HG02678 (cell line): ENCODE measurements at regions not wholly inside any gene's neighbourhood (a gene's known extent, or its start where the extent isn't known, plus 50 kb on each side); places are given as distances from the start of the nearest gene placed in this dataset.

Source experiments
- ATAC-seq: cut with Tn5 transposase; IDR thresholded peaks from one replicate; pipeline ENCODE4 v1.9.1; 2021; ENCODE audit warnings: mild to moderate bottlenecking, moderate library complexity; ENCODE audit not compliant: unreplicated experiment

DNA sequence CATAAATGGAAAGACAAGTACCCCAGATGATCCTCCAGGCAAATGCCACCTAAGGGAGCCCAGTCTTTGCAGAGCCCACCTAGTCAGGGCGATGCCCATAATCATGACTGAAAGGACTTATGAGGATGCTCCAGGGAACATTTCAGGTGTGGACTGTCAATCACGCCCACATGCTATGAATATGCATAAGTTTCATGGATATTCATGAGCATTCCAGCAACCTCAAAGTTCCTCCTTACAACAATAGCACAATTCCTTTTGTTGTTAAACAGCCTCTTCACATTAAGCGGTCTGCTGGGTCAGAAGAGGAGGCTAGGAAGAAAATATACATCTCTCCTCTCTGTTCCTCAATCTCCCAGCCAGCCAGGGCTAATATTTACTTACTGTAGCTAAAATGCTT, 161.6 kb downstream of the C5orf15 start:
- no peak for ATAC-seq

DNA sequence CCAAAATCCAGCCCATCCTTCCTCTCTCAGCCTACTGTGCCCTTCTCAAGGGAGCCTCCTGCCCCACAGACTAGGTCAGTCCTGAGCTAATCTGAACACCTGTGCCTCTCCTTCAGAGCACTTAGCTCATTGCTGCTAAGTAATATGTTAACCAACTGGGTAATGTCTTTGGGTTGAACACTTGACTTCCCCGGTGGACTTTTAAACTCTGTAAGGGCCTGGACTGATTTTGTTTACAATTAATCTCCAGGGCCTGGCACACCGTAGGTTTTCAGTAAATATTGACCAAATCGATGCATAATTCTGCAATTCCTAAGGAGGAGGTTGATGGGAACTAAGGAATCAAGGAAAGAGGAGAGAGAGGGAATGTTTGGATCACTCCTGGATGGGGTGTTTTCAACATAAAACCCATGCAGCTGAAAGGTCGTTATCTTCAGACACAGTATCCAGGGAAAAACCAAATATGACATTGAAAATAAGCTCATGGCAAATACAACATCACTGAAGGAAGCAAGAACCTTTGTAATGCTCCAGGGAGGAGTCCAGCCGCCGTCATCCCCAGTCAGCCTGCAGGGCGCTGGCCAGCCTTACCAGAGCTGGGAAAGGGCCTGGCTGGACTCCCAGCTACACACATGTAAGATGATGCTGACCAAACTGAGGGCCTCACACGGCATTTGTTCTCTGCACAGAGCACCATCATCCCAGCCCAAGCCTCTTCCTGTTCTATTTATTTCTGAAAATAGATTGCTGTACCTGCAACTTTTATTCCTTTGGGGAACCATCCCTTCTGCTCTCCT, 166.3 kb downstream of the C5orf15 start:
- no peak for ATAC-seq

DNA sequence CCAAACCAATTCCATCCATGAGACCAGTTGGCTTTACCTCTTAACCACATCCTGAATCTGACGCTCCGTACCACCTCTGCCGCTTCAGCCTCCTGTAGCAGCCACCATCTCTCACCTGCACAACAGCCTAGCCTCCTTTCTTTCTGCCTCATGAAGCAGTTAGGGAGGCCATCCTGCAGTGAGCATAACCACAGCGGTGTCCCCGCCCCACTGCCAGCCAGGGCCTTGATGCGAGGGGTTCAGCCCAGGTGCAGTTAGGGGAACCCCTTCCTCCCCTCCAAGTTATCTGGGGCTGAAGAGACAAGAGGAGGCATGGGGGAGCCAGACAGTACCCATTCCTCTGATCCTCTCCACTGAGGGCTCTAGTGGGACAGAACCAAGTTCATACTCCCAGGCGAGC, 167.0 kb downstream of the C5orf15 start:
- ATAC-seq, result no peak

DNA sequence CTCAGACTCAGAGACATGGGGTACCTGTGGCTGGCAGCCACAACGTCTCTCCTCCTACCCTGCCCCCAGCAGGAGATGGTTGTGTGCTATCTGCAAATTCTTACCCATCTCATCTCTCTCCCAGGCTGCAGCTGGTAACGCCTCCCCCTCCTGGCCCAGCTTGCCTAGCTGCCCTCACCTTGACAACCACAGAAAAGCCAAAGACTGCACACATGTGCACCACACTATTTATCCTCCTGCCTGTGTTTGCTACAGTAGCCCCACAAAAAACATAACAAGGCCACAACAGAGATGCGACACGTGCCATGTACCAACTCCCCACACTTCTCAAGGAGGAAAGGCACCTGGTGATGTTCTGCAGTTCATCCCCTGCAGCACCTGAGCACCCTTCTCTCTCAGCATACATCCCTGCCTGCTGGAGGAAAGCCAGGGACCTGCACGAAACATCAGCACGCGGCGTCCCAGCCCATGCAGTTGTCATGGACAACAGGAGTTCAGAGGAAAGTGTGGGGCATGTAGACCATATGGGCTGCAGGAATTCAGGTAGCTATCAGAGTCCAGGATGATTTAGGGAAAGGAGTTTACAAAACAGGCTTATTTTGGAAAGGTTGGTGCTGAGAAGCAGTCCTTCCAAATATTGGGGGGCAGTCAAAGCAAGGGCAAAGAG, 168.7 kb downstream of the C5orf15 start:
- no peak for ATAC-seq

DNA sequence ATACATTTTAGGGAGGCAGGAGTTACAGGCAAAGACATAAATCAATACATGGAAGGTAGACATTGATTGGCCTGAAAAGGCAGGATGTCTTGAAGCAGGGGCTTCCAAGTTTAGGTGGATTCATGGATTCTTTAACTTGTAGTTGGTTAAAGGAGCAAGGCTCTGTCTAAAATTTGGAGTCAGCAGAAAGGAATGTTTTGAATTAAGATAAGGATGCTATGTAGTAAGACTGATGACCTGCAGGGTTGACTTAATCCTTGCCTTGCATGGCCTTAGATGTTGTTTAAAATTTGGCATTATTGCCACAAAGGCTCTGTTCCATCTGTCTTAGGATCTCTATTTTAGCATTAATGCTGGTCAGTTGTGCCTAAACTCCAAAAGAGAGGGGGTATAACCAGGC, 171.3 kb downstream of the C5orf15 start:
- no peak for ATAC-seq

DNA sequence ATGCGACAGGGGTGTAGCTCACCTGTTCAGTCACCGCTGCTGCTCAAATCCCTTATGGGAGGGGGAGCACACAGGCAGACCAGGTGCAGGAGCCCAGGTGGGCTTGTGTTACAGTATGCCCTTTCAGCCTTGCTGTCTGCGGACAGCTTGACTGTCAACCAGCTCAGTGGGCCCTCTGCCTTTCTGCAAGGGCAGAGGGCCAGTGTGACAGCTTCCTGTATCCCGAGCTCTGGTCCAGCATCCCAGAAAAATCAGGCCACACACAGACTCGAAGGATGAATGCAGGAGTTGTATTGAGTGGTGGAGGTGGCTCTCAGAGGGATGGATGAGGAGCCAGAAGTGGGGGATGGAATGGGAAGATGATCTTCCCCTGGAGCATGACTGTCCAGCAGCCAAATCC, 172.2 kb downstream of the C5orf15 start:
- no peak for ATAC-seq

DNA sequence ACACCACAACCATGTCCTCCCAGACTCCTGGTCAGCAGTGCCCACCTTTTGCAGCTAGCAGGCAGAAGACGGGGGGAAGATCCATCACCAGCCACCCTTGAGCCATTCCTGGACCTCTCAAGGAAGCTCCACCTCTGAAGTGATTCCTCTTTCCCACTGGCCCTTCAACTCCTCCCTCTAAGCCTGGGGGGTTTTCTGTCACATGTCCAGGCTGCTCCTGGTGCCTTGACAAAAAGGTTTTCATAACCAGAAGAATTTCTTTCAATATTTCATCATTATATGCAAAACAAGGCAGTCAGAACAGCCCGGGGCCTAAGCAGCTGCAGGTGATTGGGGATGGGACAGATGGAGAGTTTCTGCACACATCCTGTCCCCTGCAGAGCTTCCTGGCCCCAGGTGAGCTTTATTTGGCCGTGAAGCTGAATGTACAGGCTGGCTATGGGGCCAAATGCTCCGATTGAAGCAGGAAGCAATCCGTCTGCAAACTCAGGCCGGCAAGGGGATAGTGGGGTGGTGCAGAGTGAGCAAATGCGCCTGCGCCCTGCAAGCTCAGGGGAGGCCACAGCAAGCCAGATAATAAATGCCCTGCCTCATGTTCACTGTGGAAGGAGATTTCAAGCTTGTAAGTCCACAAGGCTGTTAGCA, 173.5 kb downstream of the C5orf15 start:
- ATAC-seq, result no peak

DNA sequence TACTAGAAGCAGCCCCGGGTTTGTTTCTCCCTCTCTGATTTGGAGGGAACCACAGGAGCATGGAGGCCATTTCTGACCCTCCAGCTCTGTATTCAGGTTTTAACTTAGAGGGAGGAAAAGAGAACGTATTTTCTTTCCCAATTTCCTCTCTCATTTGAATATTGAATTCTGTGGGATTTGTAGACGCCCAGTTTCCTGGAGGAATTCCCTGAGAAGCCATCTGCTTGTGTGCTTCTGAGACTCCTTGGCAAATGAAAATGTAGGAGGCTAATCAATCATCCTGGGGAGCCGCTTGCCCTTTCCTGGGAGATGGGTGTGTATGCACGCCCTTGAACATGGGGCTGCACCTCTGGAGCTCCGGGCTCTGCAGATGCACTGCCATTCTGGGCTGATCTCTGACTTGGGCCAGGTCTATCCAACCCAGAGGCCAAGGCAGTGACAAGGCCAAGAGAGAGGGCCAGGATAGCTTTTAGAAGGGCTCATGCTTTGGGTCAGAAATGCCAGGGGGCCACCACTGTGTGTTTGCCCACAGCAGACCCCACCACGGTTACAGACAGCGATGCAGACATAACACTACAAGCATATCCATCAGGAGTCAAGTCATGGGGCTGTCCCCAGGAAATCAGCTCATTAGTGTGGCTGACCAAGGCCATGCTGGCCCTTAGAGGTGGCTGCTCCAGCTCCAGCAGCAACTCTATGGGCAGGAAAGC, 174.5 kb downstream of the C5orf15 start:
- no peak for ATAC-seq

DNA sequence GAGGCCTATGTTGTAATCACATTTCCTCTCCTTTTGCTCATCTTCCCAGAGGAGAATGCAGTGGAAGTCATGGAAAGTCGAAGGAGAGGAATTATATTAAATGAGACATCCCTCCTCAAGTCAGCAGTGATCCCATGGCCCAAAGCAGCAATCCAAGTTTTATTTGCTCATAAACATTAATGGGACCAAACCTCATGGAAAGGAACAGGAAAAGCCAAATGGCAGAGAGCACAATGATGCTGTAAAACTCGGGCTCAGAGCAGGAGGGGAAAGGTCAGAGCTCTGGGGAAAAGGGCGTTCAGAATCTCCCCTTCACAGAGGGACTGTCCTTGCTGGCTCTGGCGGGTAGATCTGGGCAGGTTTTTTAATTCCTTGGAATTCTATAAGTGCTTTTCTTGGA, 175.8 kb downstream of the C5orf15 start:
- ATAC-seq, result no peak

DNA sequence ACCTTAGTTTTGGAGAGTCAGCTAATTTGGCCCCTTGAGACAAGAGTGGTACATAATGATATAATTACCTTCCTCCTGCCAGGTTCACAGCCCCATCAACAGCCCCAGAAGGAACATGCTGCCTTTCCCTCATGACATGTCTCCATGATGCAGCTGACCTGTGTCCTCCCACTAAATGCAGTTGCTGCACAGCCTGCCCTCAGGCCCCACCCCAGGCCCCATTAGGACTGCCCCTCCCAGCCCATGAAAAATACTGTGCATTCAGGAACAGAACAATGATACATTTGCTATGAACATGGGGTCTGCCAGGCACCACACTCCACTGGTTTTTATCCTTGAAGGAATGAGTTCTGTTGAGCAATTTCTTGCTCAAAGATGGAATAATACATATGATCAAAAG, 176.4 kb downstream of the C5orf15 start:
- ATAC-seq, result no peak

DNA sequence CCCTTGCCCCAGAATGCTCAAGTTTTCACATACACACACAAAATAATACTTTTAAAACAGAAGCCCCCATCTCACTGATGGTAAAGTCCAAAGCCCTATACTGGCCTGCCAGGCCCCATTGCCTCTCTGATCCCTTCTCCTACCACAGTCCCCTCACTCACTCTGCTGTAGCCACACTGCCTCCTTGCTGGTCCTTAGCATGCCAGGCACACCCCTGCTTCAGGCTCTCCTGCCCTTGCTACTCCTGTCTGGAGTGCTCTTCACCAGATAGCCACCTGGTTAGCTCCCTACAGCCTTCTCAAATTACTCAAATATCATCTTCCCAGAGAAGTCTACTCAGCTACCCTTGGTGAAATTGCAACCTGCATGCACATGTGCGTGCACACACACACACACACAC, 177.5 kb downstream of the C5orf15 start:
- ATAC-seq, result no peak

DNA sequence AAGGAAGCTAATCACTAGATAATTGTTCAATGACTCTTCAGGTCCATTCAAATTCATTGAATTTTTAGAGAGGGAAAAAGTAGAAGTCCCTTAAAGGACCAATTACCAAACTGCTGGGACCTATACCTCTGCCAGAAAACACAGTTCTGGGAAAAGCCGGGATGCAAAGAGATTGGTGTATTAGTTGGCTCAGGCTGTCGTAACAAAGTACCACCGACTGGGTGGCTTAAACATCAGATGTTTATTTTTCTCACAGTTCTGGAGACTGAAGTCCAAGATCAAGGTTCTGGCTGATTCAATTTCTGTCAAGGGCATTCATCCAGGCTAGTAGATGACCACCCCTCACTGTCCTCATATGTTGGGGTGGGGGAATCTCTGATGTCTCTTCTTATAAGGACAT, 177.1 kb upstream of the FSTL4 start:
- no peak for ATAC-seq

DNA sequence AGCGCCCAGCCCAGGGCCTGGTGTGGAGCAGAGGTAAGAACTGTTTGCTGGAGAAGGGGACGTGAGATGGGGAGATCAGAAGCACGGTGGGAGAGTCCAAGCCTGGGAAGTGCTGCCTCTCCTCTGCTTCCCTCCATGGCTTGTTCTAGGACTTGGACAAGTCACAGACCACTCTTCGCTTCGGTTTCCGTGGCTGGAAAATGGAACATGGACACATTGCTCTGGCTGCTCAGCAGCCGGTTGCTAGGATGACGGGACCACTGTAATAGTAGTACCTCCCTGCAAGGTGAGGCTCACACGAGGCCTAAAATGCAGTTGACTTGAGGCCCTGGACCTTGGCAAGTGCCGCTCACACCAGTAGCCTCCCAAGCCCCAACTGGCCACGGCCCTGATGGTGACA, 175.8 kb upstream of the FSTL4 start:
- ATAC-seq, result no peak

DNA sequence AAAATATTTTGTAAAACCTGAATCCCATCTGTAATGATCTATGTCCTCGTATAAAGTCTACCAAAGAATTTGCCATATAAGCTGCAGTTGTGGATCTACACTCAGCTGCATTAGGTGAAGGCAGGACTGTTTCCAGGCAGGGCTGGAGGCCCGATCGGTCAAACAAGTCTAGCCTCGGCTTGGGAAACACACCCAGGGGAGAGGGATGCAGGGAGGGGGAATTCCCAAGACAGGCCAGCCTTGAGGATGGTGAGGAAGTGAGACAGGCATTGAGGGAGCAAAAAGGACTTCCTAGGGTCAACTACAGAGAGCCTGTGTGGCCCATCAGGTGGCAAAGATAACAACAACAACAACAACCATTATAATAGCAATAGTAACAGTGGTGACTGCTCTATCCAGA, 174.1 kb upstream of the FSTL4 start:
- no peak for ATAC-seq

DNA sequence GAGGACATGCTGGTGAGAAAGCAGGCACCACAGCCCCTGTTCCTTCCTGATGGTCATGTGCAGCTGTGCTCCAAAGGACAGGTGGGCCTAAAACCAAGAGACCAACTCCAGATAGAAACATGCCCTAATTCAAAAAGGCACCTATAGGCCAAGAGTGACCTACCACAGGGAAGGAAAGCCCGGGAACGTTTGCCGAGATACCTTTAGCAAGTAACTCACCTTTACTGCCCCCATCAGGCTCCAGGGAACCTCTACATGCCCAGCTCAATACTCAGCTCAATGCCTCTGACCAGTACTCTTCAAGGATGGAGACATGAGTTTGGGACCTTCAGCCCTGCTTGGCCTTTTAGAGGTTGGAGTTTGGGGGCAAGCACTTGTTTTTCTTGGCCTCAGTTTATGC, 172.8 kb upstream of the FSTL4 start:
- no peak for ATAC-seq

DNA sequence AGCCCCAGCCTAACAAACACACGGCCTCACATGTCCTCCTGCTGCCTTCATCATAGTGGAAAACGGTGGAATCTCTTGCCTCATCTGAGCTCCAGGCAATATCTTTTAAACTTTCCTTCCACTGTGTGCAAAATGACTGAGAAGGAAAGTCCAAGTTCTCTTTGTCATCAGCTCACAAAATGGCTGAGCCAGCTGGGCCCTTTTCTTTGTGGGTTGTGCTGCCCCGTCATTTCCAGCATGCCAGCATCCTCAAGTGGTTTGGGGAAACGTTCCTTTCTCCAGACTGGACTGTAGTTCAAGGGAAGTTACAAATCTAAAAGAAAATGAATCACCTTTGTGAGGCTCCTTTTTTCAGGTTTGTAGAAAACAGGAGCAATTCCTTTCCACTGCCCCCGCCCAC, 171.1 kb upstream of the FSTL4 start:
- no peak for ATAC-seq

DNA sequence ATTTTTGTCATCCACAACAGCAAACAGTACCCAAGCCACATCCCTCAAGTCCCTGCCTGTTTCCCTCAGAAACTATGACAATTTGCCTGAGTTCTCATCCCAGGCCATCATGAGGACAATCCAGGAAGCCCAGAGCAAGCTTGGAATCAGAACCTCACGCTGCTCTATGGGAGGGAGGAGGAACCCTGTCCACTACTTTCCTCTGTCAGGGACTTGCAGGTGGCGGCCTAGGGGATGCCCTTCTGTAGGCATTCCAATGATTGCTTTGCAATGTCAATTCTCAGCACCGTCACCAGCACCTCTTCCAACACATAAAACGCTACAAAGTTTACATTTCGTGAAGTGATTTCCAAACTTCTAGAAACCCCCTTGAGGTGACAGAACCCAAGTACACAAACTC, 170.4 kb upstream of the FSTL4 start:
- no peak for ATAC-seq

DNA sequence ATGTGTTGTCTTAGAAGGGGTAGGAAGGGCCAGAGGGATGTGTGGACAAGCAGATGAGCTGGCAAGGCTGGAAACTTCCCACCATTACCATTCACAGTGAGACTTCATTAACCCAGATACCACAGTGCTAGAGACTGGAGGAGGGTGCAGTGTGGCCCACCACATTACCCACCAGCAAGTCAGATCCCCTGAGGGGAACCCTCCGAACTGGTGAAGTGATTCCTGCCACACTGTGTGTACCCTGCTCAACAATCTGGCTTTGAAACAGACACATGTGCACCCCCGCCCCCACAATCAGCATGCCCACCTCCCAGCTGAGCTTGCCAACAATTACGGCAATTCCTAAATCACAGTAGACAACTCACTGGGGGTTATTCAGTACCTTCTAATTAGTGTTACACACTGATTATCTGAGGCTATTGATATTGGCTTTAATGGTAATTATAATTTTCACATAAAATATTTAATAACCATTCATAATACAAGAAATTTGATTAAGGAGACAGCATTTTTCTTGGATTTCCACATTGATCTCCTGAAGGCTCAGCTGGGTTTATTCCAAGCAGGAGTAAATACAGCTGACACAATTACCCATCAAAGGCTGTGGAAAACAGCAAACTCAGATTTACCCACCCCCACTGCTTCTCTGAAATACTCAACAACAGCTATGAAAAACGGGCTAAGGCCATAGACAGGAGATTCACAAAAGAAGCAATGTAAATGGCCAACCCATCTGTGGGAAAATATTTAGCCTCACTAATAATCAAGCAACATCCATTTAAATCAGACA, 169.3 kb upstream of the FSTL4 start:
- no peak for ATAC-seq

DNA sequence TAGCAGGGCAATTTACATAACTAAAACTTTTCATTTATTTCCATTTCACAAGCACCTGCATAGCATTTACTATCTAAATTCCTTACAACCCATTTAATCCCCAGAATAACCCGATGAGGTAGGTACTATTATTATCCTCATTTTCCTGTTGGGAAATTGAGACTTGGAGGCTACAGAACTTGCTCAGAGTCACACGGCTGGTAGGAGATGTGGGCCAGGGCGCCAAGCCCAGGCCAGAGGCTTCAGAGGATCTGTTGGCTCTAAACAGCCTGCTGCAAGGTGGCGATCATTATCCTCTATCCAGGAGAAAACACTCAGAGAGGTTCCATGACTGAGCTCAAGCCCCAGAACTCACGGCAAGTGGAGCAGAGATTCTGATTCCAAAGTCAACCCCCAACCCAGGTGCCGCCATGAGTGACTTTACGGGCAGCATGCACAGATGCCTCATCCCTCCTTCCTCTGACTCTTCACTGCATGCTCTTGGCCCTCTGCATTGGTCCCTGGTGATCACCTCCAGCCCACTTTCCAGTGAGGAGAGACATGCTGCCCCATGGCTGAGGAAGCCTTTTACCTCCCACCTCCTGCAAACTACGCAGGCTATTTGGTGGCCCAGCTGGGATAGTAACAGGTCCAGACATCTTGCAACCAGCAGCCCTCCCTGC, 168.4 kb upstream of the FSTL4 start:
- ATAC-seq, result no peak

DNA sequence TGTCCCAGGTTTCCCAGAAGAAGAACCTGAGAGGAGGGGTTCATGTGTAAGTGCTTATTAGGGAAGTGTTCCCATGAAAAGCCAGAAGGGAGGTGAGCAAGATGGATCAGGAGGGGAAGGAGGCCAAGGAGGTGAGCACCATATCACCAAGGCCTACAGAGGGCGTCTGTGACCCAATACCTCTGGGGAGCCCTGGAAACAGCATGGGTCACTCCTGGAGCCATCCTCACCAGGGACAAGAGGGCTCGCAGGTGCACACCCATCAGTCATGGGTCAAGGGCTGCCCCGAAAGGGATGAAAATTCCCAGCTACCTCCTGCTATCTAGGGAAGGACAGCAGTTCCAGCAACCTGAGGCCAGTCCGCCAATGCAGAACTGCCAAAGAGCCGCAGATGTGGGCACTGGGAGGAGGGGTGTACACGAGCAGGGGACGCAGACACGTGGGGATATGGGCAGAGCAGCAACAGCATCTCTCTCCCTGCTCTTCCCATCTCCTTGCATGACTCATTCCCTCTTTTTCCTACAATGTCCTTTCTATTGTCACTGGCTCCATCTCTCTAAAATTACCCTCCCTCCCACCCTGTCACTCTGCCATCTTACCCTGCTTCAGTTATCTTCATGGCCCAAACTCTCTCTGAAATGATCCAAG, 167.6 kb upstream of the FSTL4 start:
- ATAC-seq, result no peak
